ENCODE measurements at regions not wholly inside any gene's neighbourhood (a gene's known extent, or its start where the extent isn't known, plus 50 kb on each side); places are given as distances from the start of the nearest gene placed in this dataset.
"Not testable (repeated sequence)": the region's sequence is repeated elsewhere in the genome, so short reads cannot be mapped to it uniquely, and the experiment has no call there.

GRCh38 chr11:38718659-38719058 lies 2120.6 kb upstream of the RAG2 start:
- no peaks in the 10 kb centered on the region for H3K9me3 ChIP-seq (replicated peaks)
- no peak overlapping the region for H3K4me3 ChIP-seq
- H3K27ac ChIP-seq = no peak overlapping the region
- no peaks in the 10 kb centered on the region for H3K36me3 ChIP-seq
- no peak for DNase-seq
- H3K4me1 ChIP-seq = no peaks in the 10 kb centered on the region; the same call in 1 of the 2 replicates
- no peaks in the 10 kb centered on the region for H3K27me3 ChIP-seq

- DNase-seq = peak in 1 of 2 experiments; percentile 5
- Histone ChIP-seq H3K4me1 (no peaks in the 10 kb centered on the region; the same call in 1 of the 2 replicates), H3K27me3 (no peaks in the 10 kb centered on the region)
Observed at GRCh38 chr11:38718049-38718448, 2120.0 kb upstream of the RAG2 start.

GRCh38 chr11:38711110-38711509 lies 2113.1 kb upstream of the RAG2 start:
- Histone ChIP-seq H3K4me3 (no peak overlapping the region), H3K36me3 (no peaks in the 10 kb centered on the region), H3K9me3 (replicated peaks) (no peaks in the 10 kb centered on the region), H3K27me3 (no peaks in the 10 kb centered on the region), H3K4me1 (no peaks in the 10 kb centered on the region), H3K27ac (no peak overlapping the region)
- DNase-seq = no peak

More at GRCh38 chr11:38718049-38718448, 2120.0 kb upstream of the RAG2 start:
- H3K4me3 ChIP-seq = no peak overlapping the region
- no peak overlapping the region for H3K27ac ChIP-seq
- H3K36me3 ChIP-seq = no peaks in the 10 kb centered on the region
- H3K9me3 ChIP-seq (replicated peaks) = no peaks in the 10 kb centered on the region

- no peaks in the 10 kb centered on the region for H3K27me3 ChIP-seq
- no peaks in the 10 kb centered on the region for H3K9me3 ChIP-seq (replicated peaks)
- no peaks in the 10 kb centered on the region for H3K36me3 ChIP-seq
- DNase-seq = no peak
- H3K4me3 ChIP-seq = no peak overlapping the region
- H3K4me1 ChIP-seq = no peaks in the 10 kb centered on the region
- no peak overlapping the region for H3K27ac ChIP-seq
Observed at GRCh38 chr11:38710262-38710661, 2112.2 kb upstream of the RAG2 start.

GRCh38 chr11:38700111-38700510 lies 2102.1 kb upstream of the RAG2 start:
- H3K36me3 ChIP-seq = no peaks in the 10 kb centered on the region
- H3K4me1 ChIP-seq = no peaks in the 10 kb centered on the region
- no peak for DNase-seq
- no peak overlapping the region for H3K27ac ChIP-seq
- no peaks in the 10 kb centered on the region for H3K9me3 ChIP-seq (replicated peaks)
- H3K4me3 ChIP-seq = no peak overlapping the region
- H3K27me3 ChIP-seq = 0 out of 2 replicates have a peak, but pooled peaks cover 4% of the 10 kb centered on the region

- 0 out of 2 replicates have a peak, but pooled peaks cover 8% of the 10 kb centered on the region for H3K27me3 ChIP-seq
- H3K36me3 ChIP-seq = no peaks in the 10 kb centered on the region
Observed at GRCh38 chr11:38693306-38693705, 2095.3 kb upstream of the RAG2 start.

GRCh38 chr11:38690211-38690610 lies 2092.2 kb upstream of the RAG2 start:
- not testable (repeated sequence) for H3K27ac ChIP-seq; DNase-seq; H3K9me3 ChIP-seq (replicated peaks); H3K4me3 ChIP-seq; H3K27me3 ChIP-seq; H3K36me3 ChIP-seq; H3K4me1 ChIP-seq

More at GRCh38 chr11:38693306-38693705, 2095.3 kb upstream of the RAG2 start:
- Histone ChIP-seq H3K4me1 (no peaks in the 10 kb centered on the region), H3K4me3 (no peak overlapping the region), H3K27ac (no peak overlapping the region), H3K9me3 (replicated peaks) (no peaks in the 10 kb centered on the region)
- DNase-seq = no peak

GRCh38 chr11:38687008-38687407 lies 2089.0 kb upstream of the RAG2 start:
- Histone ChIP-seq H3K36me3 (no peaks in the 10 kb centered on the region), H3K9me3 (replicated peaks) (no peaks in the 10 kb centered on the region), H3K27me3 (peaks cover 5% of the 10 kb centered on the region; the same call in 1 of the 2 replicates), H3K4me1 (no peaks in the 10 kb centered on the region), H3K27ac (no peak overlapping the region), H3K4me3 (no peak overlapping the region)
- DNase-seq = no peak

- Histone ChIP-seq H3K9me3 (replicated peaks) (no peaks in the 10 kb centered on the region), H3K4me3 (no peak overlapping the region), H3K36me3 (no peaks in the 10 kb centered on the region), H3K27me3 (peaks cover 5% of the 10 kb centered on the region; the same call in 1 of the 2 replicates), H3K27ac (no peak overlapping the region), H3K4me1 (no peaks in the 10 kb centered on the region)
- DNase-seq = no peak
Observed at GRCh38 chr11:38683484-38683883, 2085.4 kb upstream of the RAG2 start.

GRCh38 chr11:38680746-38681145 lies 2082.7 kb upstream of the RAG2 start:
- no peaks in the 10 kb centered on the region; the same call in 1 of the 2 replicates for H3K4me1 ChIP-seq
- H3K4me3 ChIP-seq = no peak overlapping the region
- no peaks in the 10 kb centered on the region for H3K36me3 ChIP-seq
- H3K27me3 ChIP-seq = peaks cover 5% of the 10 kb centered on the region; the same call in 1 of the 2 replicates
- no peak overlapping the region for H3K27ac ChIP-seq
- DNase-seq = no peak
- no peaks in the 10 kb centered on the region for H3K9me3 ChIP-seq (replicated peaks)

- H3K27me3 ChIP-seq = peaks cover 2% of the 10 kb centered on the region; the same call in 1 of the 2 replicates
- no peaks in the 10 kb centered on the region for H3K9me3 ChIP-seq (replicated peaks)
- DNase-seq = no peak
- H3K4me1 ChIP-seq = no peaks in the 10 kb centered on the region; the same call in 1 of the 2 replicates
- H3K36me3 ChIP-seq = no peaks in the 10 kb centered on the region
- H3K27ac ChIP-seq = no peak overlapping the region
- H3K4me3 ChIP-seq = no peak overlapping the region
Observed at GRCh38 chr11:38680166-38680565, 2082.1 kb upstream of the RAG2 start.

GRCh38 chr11:38672445-38672844 lies 2074.4 kb upstream of the RAG2 start:
- DNase-seq = no peak
- no peaks in the 10 kb centered on the region for H3K36me3 ChIP-seq
- H3K4me3 ChIP-seq = no peak overlapping the region
- H3K27ac ChIP-seq = no peak overlapping the region
- no peaks in the 10 kb centered on the region for H3K27me3 ChIP-seq
- no peaks in the 10 kb centered on the region for H3K4me1 ChIP-seq
- no peaks in the 10 kb centered on the region for H3K9me3 ChIP-seq (replicated peaks)

GRCh38 chr11:38667359-38667758 lies 2069.3 kb upstream of the RAG2 start:
- Histone ChIP-seq H3K36me3 (no peaks in the 10 kb centered on the region), H3K4me1 (no peaks in the 10 kb centered on the region), H3K9me3 (replicated peaks) (no peaks in the 10 kb centered on the region), H3K27me3 (peaks cover 4% of the 10 kb centered on the region; the same call in 1 of the 2 replicates), H3K4me3 (no peak overlapping the region), H3K27ac (no peak overlapping the region)
- DNase-seq = no peak

- Histone ChIP-seq H3K27me3 (no peaks in the 10 kb centered on the region; the same call in 1 of the 2 replicates), H3K4me3 (no peak overlapping the region), H3K9me3 (replicated peaks) (no peaks in the 10 kb centered on the region), H3K36me3 (no peaks in the 10 kb centered on the region), H3K4me1 (no peaks in the 10 kb centered on the region), H3K27ac (no peak overlapping the region)
- no peak for DNase-seq
Observed at GRCh38 chr11:38648604-38649003, 2050.6 kb upstream of the RAG2 start.

GRCh38 chr11:38646382-38646781 lies 2048.3 kb upstream of the RAG2 start:
- no peaks in the 10 kb centered on the region for H3K4me1 ChIP-seq
- H3K27me3 ChIP-seq = no peaks in the 10 kb centered on the region; the same call in 1 of the 2 replicates
- no peak for DNase-seq
- H3K9me3 ChIP-seq (replicated peaks) = no peaks in the 10 kb centered on the region
- no peak overlapping the region for H3K27ac ChIP-seq
- H3K36me3 ChIP-seq = no peaks in the 10 kb centered on the region
- no peak overlapping the region for H3K4me3 ChIP-seq

GRCh38 chr11:38640854-38641253 lies 2042.8 kb upstream of the RAG2 start:
- Histone ChIP-seq H3K27ac (no peak overlapping the region), H3K27me3 (no peaks in the 10 kb centered on the region; the same call in 1 of the 2 replicates), H3K36me3 (no peaks in the 10 kb centered on the region), H3K9me3 (replicated peaks) (no peaks in the 10 kb centered on the region), H3K4me1 (no peaks in the 10 kb centered on the region), H3K4me3 (no peak overlapping the region)
- no peak for DNase-seq

All from SJCRH30 (cell line).